Large intestine (tissue), 3 donors: ENCODE measurements at regions not wholly inside any gene's neighbourhood (a gene's known extent, or its start where the extent isn't known, plus 50 kb on each side); places are given as distances from the start of the nearest gene placed in this dataset.
"Not testable (repeated sequence)": the region's sequence is repeated elsewhere in the genome, so short reads cannot be mapped to it uniquely, and the experiment has no call there.

ENCODE experiments used
- DNase-seq, 2 donors: peaks; one replicate each; pipeline versions ENCODE4 v3.0.0 to v3.0.0-alpha.2; 2013
- H3K27ac ChIP-seq: one replicate; pipeline ENCODE4 v1.5.1; 2013; ENCODE audit warnings: low read length
- H3K27me3 ChIP-seq: 2 replicates; pipeline ENCODE4 v1.6.1; 2013; ENCODE audit warnings: low read length; ENCODE audit not compliant: control insufficient read depth, insufficient read depth
- H3K36me3 ChIP-seq: 2 replicates; pipeline ENCODE4 v1.6.1; 2013; ENCODE audit warnings: low read length; ENCODE audit not compliant: control insufficient read depth, insufficient read depth
- H3K4me1 ChIP-seq: one replicate; pipeline ENCODE4 v1.6.1; 2013; ENCODE audit warnings: low read length; ENCODE audit not compliant: control insufficient read depth, insufficient read depth
- H3K4me3 ChIP-seq: one replicate; pipeline ENCODE4 v1.5.1; 2013; ENCODE audit warnings: low read length
- H3K9me3 ChIP-seq: one replicate; pipeline ENCODE4 v1.6.1; 2013; ENCODE audit warnings: mild to moderate bottlenecking, low read depth, low read length, moderate library complexity; ENCODE audit not compliant: control insufficient read depth
- WGBS: methylation state at CpG from one replicate; pipeline ENCODE4 v1.1.5; 2013; ENCODE audit warnings: low lambda C conversion rate; ENCODE audit not compliant: insufficient coverage; 5-methylcytosine and 5-hydroxymethylcytosine counted together

DNA sequence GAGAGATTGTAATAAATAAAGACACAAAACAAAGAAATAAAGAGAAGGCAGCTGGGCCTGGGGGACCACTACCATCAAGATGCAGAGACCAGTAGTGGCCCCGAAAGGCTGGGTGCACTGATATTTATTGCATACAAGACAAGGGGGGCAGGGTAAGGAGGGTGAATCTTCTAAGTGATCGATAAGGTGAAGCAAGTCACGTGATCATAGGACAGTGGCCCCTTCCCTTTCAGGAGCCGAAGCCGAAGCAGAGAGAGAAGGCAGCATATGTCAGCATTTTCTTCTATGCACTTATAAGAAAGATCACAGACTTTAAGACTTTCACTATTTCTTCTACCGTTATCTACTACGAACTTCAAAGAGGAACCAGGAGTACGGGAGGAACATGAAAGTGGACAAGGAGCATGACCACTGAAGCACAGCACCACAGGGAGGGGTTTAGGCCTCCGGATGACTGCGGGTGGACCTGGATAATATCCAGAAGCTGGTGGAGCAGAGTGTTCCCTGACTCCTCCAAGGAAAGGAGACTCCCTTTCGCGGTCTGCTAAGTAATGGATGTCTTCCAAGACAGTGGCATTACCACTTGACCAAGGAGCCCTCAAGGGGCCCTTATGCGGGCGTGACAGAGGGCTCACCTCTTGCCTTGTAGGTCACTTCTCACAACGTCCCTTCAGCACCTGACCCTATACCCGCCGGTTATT is 126.4 kb downstream of the RBM46 start:
- H3K36me3 ChIP-seq, H3K4me1 ChIP-seq, H3K4me3 ChIP-seq, DNase-seq, H3K27ac ChIP-seq, H3K27me3 ChIP-seq, H3K9me3 ChIP-seq: not testable (repeated sequence)
- WGBS, result no CpG with 5 or more reads among the region's 17 CpGs

DNA sequence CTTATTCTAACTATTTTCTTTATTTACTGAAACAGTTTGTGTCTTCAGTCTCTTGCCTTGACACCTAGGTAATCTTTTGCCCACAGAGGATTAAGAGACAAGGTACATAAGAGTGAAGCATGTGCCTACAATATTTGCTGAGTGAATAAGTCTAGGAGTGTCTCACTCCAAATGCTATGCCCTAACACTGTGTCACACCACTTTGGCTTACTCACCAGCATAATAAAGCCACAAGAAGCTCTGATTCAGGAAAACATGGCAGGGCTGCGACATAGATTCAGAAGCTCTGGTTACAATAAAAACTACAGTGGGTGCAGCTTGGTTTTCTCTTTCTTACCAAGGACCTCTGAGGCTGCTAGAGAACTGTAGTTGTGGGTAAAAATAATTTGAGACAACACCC is 127.1 kb downstream of the RBM46 start:
- no CpG with 5 or more reads among the region's 1 CpG for WGBS
- H3K9me3 ChIP-seq, result no peaks in the 10 kb centered on the region
- no peaks in the 10 kb centered on the region for H3K4me1 ChIP-seq
- no peak overlapping the region for H3K4me3 ChIP-seq
- H3K36me3 ChIP-seq, result no peaks in the 10 kb centered on the region
- no peaks in the 10 kb centered on the region for H3K27me3 ChIP-seq
- DNase-seq, result no peak
- no peak overlapping the region for H3K27ac ChIP-seq

DNA sequence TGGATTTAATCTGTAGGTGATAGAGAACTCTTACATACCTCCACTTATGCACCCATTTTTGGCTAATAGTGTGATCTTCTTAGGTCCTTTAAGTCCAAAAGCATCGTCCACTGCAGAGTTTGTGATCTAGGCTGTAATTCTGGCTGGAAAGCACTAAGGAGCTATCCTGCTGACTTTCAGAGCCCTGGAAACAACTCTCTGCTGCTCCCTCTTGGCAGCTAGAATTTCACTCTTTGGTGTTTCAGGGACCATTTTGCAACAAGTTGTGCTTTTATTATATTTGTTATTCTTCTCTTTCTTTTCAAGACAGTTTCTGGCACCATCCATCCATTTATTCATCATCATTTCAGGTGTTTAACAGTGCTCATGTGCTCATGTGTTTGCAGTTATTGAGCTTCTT is 130.0 kb downstream of the RBM46 start:
- DNase-seq, result no peak
- Histone ChIP-seq H3K9me3 (no peaks in the 10 kb centered on the region), H3K27ac (no peak overlapping the region), H3K27me3 (no peaks in the 10 kb centered on the region), H3K36me3 (no peaks in the 10 kb centered on the region), H3K4me1 (no peaks in the 10 kb centered on the region), H3K4me3 (no peak overlapping the region)
- WGBS, result 60% methylated on average over 1 of the region's 1 CpG

DNA sequence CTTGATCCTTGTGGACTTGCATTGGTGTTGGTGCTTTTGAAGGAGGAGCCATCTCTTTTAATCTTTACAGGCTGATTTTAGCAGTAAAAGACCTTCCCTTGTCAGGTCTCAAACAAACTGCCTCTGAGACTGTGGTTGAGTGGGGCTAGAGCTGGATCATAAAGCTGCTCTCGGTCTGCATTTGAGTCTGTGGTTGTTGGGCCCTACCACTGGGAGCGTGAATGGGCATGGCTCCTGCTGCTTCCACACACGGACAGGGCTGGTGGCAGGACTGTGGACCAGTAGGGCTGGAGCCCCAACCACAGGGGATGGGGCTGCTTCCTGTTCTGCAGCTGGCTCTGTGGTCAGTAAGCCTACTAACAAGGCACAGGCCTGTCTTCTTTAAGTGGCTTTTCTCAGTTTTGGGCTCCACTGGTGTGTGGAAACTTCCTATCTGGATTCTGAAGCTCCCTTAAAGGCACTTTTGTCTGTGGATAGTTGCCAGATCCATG is 130.6 kb downstream of the RBM46 start:
- H3K9me3 ChIP-seq, result no peaks in the 10 kb centered on the region
- no peaks in the 10 kb centered on the region for H3K4me1 ChIP-seq
- H3K27me3 ChIP-seq, result no peaks in the 10 kb centered on the region
- DNase-seq, result no peak
- no peak overlapping the region for H3K4me3 ChIP-seq
- H3K36me3 ChIP-seq, result no peaks in the 10 kb centered on the region
- no peak overlapping the region for H3K27ac ChIP-seq
- WGBS, result no CpG with 5 or more reads among the region's 3 CpGs

DNA sequence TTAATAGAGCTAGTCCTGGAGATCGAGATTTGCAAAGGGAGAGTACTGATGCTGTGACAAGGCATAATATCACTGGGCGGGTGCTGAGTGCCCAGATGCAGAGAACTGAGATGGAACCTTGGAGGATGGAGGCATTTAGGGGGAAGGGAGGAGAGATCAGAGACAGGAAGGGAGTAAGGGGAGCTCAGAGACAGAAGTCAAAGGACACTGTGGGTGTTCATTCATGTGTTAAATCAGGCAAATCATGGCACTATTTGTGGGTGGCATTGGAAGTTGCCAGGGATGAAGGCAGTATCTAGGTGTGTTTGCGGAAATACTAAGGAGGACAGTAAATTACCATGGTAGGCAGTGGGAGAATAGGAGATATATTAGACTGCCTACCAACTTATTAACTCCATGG is 135.0 kb downstream of the RBM46 start:
- Histone ChIP-seq H3K27ac (no peak overlapping the region), H3K36me3 (no peaks in the 10 kb centered on the region), H3K4me3 (no peak overlapping the region), H3K27me3 (no peaks in the 10 kb centered on the region), H3K4me1 (no peaks in the 10 kb centered on the region), H3K9me3 (no peaks in the 10 kb centered on the region)
- no peak for DNase-seq
- WGBS, result no CpG with 5 or more reads among the region's 3 CpGs

DNA sequence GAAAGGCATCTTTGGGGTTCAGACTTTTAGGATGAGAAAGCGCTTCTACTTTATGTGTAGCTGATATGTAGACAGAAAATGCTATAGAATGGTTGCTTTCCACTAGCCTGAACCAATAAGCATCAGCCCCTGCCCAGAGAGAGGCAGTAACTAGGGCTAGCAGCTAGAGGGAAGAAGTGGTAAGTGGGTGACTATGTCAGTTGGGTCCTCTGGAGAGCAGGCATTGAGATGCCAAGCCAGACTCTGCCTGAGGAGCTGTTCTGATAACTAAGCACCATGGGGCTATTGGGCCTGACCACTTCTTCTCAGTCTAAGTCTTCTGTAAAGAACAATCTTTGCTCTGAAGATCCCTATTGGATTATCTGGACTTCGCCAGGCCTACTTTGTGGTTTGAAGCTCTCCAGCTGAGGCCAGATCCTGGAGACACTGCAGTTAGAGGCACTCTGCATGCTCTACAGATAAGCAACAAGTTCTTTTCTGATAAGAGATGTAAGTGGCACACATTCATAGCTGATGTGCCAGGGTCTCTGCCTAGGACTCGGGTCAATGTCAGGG is 146.1 kb downstream of the RBM46 start:
- DNase-seq, result no peak
- Histone ChIP-seq H3K4me3 (no peak overlapping the region), H3K27me3 (no peaks in the 10 kb centered on the region), H3K36me3 (no peaks in the 10 kb centered on the region), H3K27ac (no peak overlapping the region), H3K4me1 (no peaks in the 10 kb centered on the region), H3K9me3 (no peaks in the 10 kb centered on the region)
- no CpG with 5 or more reads among the region's 3 CpGs for WGBS

DNA sequence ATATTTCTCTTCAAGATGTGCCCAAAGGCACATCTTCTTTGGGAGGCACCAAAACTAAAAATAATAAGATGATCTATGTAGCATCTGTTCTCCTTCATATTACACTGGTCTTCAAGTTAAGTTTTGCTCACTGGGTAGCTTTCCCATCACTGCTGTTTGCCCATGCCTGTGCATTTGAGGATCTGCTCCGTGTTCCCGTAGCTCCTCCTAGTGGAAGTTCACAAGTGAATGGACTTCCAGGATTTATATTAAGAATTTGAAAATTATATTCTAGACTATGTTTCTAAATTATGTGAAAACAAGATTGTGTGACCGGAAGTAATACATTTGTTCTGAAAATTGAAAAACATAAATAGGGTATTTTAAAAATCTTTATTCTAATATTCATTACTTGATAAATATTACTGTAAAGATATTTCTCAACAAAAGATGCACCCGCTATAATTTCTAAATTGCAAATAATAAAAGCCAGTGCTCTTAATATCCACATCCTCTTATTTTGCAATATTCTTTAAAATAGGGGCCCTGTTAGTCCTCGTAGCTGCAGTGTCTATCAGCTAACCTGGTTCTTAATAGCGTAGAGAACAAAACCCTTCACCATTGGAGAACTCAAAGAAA is 147.7 kb downstream of the RBM46 start:
- DNase-seq, result peak; percentile 6 to 15
- WGBS, result 75% methylated on average over 2 of the region's 6 CpGs
- Histone ChIP-seq H3K36me3 (no peaks in the 10 kb centered on the region), H3K4me1 (no peaks in the 10 kb centered on the region), H3K9me3 (no peaks in the 10 kb centered on the region), H3K27ac (no peak overlapping the region), H3K4me3 (no peak overlapping the region), H3K27me3 (no peaks in the 10 kb centered on the region)

DNA sequence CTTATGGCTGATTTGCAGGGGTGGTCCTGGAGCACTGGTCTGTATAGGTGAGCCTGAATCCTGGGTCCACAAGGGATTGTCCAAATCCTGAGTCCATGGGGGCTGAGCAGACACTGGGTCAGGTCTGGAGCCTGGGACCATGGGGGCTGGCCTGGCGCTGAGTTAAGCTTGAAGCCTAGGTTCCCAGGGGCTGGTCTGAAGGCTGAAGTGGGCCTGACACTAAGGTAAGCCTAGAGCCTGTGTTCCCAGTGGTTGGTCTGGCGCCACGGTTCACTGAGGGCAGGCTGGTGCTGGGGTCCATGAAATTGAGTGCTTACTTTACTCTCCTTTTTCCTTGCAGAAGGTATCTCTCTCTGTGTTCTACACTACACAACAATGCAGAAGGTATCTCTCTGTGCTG is 155.8 kb downstream of the RBM46 start:
- no peaks in the 10 kb centered on the region for H3K27me3 ChIP-seq
- no peaks in the 10 kb centered on the region for H3K36me3 ChIP-seq
- H3K4me1 ChIP-seq, result no peaks in the 10 kb centered on the region
- DNase-seq, result no peak
- no peaks in the 10 kb centered on the region for H3K9me3 ChIP-seq
- no CpG with 5 or more reads among the region's 3 CpGs for WGBS
- H3K27ac ChIP-seq, result no peak overlapping the region
- H3K4me3 ChIP-seq, result no peak overlapping the region

DNA sequence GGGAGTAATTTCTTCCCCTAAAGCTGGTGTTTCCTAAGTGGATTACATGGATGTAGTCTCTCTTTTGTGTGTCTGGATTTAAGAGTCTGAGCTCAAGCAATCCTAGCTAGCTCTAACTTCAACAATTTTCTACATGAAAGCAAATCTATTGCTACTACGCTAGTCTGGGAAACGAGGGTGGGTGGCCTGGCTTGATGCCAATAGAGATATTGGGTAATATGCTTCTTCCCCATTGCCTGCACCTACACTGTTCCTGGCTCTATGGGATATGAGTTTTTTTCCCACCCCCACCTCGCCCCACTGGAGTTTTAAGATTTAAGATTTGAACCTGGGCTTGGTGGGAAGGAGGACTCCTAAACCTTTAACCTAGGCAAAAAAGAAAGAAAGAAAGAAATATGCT is 158.8 kb downstream of the RBM46 start:
- H3K27ac ChIP-seq, result no peak overlapping the region
- H3K36me3 ChIP-seq, result no peaks in the 10 kb centered on the region
- H3K4me1 ChIP-seq, result no peaks in the 10 kb centered on the region
- WGBS, result 80% methylated on average over 1 of the region's 3 CpGs
- H3K9me3 ChIP-seq, result no peaks in the 10 kb centered on the region
- H3K4me3 ChIP-seq, result no peak overlapping the region
- no peaks in the 10 kb centered on the region for H3K27me3 ChIP-seq
- DNase-seq, result no peak

DNA sequence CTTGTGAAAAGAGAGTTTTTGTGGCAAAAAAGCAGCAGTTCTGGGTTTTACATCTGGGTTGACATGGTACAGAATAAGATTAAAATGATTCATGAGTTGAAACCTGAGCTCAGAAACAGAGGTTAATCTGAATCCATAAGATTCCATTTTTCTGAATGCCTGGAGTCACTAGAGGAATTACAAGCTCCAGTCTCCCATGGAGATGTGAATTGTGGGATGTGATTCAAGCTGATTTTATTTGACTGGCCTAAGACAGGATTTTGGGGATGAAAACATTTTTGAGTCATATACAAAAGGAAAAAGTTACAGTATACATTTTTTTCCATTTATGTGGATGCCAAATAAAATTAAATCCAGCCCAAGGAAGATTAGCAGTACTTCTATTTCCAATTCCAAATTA is 161.1 kb downstream of the RBM46 start:
- Histone ChIP-seq H3K36me3 (no peaks in the 10 kb centered on the region), H3K4me1 (no peaks in the 10 kb centered on the region), H3K27ac (no peak overlapping the region), H3K4me3 (no peak overlapping the region), H3K9me3 (no peaks in the 10 kb centered on the region), H3K27me3 (no peaks in the 10 kb centered on the region)
- DNase-seq, result no peak

DNA sequence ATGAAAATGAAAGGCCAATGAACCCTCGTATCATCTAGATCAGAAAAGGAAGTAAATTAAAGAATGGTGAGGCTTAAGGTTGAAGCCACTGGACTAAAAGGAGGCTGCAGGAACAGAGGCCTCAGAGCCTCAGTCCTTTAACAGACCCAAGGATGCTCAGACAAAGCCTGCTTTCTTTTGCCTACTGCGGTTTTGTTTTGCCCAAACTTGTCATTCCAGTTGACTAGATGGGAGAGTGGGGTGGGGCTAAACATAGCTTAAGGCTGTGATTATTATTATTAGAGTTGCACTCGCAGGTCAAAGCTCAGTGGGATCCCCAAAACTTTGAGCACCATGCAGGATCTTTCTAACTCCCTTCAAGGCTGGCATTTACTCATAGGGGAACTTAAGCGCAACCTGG is 163.9 kb downstream of the RBM46 start:
- WGBS, result no CpG with 5 or more reads among the region's 4 CpGs
- H3K9me3 ChIP-seq, result no peaks in the 10 kb centered on the region
- DNase-seq, result no peak

More for the DNA sequence above, 163.9 kb downstream of the RBM46 start:
- H3K27ac ChIP-seq, result no peak overlapping the region
- H3K4me1 ChIP-seq, result no peaks in the 10 kb centered on the region
- no peaks in the 10 kb centered on the region for H3K27me3 ChIP-seq
- no peak overlapping the region for H3K4me3 ChIP-seq
- no peaks in the 10 kb centered on the region for H3K36me3 ChIP-seq
